HFF-Myc (cell line): ENCODE measurements at regions not wholly inside any gene's neighbourhood (a gene's known extent, or its start where the extent isn't known, plus 50 kb on each side); places are given as distances from the start of the nearest gene placed in this dataset.

Experiments
- DNase-seq: peaks from one replicate; pipeline ENCODE4 v3.0.0-alpha.2; 2011; ENCODE audit warnings: low read depth; ENCODE audit errors: extremely low read depth
- H3K4me3 ChIP-seq: replicated peaks from 2 replicates; pipeline ENCODE4 v1.5.1; 2011; ENCODE audit warnings: low read depth, mild to moderate bottlenecking, control low read depth, low read length
- CTCF ChIP-seq: IDR thresholded peaks from 2 replicates; pipeline ENCODE4 v1.5.1; 2012; ENCODE audit warnings: mild to moderate bottlenecking, low read depth, low read length, control low read depth; ENCODE audit errors: missing control alignments

- H3K4me3 ChIP-seq: no peak overlapping the region
- TF ChIP-seq CTCF: no peak
- DNase-seq: no peak
These were observed 135.4 kb downstream of the SP3 start for GRCh38 chr2:173829727-173830126.

GRCh38 chr2:173830170-173830569, 135.0 kb downstream of the SP3 start:
- DNase-seq: no peak
- no peak overlapping the region for H3K4me3 ChIP-seq
- TF ChIP-seq CTCF: no peak

- DNase-seq: peak; percentile 16
- no peak overlapping the region for H3K4me3 ChIP-seq
- no peak for TF ChIP-seq CTCF
These were observed 133.6 kb downstream of the SP3 start for GRCh38 chr2:173831312-173832229.

GRCh38 chr2:173834141-173834540, 131.0 kb downstream of the SP3 start:
- no peak for TF ChIP-seq CTCF
- no peak overlapping the region for H3K4me3 ChIP-seq
- no peak for DNase-seq

GRCh38 chr2:173835726-173836125, 129.4 kb downstream of the SP3 start:
- no peak for DNase-seq
- no peak for TF ChIP-seq CTCF
- H3K4me3 ChIP-seq: no peak overlapping the region

- DNase-seq: no peak
- no peak for TF ChIP-seq CTCF
- no peak overlapping the region for H3K4me3 ChIP-seq
These were observed 124.1 kb downstream of the SP3 start for GRCh38 chr2:173841110-173841509.
